Mesendoderm (in vitro differentiated cells): ENCODE measurements at regions not wholly inside any gene's neighbourhood (a gene's known extent, or its start where the extent isn't known, plus 50 kb on each side); places are given as distances from the start of the nearest gene placed in this dataset.

Source experiments
- DNase-seq: peaks from one replicate; pipeline ENCODE4 v3.0.0; 2013
- H2AK5ac ChIP-seq: 2 replicates; pipeline ENCODE4 v1.6.1; 2013; ENCODE audit warnings: low read length, inconsistent platforms
- H2BK120ac ChIP-seq: 2 replicates; pipeline ENCODE4 v1.6.1; 2013; ENCODE audit warnings: low read depth, mild to moderate bottlenecking, low read length, moderate library complexity, mixed read lengths
- H2BK15ac ChIP-seq: replicated peaks from 2 replicates; pipeline ENCODE4 v1.6.1; 2013; ENCODE audit warnings: low read depth, mild to moderate bottlenecking, moderate library complexity
- H2BK5ac ChIP-seq: 2 replicates; pipeline ENCODE4 v1.6.1; 2013; ENCODE audit warnings: low read length, inconsistent platforms
- H3K18ac ChIP-seq: 2 replicates; pipeline ENCODE4 v1.6.1; 2013; ENCODE audit warnings: mild to moderate bottlenecking, low read length, mixed read lengths
- H3K23ac ChIP-seq: one replicate; pipeline ENCODE4 v1.6.1; 2013; ENCODE audit warnings: low read length
- H3K27ac ChIP-seq: 2 replicates; pipeline ENCODE4 v1.5.1; 2013; ENCODE audit warnings: low read depth, mild to moderate bottlenecking, inconsistent platforms, low read length, moderate library complexity
- H3K27me3 ChIP-seq: 2 replicates; pipeline ENCODE4 v1.6.1; 2013; ENCODE audit warnings: low read length, control low read depth, mild to moderate bottlenecking, inconsistent platforms; ENCODE audit not compliant: insufficient read depth, poor library complexity
- H3K36me3 ChIP-seq: 2 replicates; pipeline ENCODE4 v1.6.1; 2013; ENCODE audit warnings: low read length, inconsistent platforms; ENCODE audit not compliant: control insufficient read depth, insufficient read depth
- H3K4ac ChIP-seq: one replicate; pipeline ENCODE4 v1.6.1; 2013; ENCODE audit warnings: low read depth, mild to moderate bottlenecking, low read length, moderate library complexity
- H3K4me1 ChIP-seq: 2 replicates; pipeline ENCODE4 v1.6.1; 2013; ENCODE audit warnings: low read depth, low read length, inconsistent platforms; ENCODE audit not compliant: control insufficient read depth
- H3K4me2 ChIP-seq: 2 replicates; pipeline ENCODE4 v1.6.1; 2013; ENCODE audit warnings: low read length
- H3K4me3 ChIP-seq: 2 replicates; pipeline ENCODE4 v1.5.1; 2013; ENCODE audit warnings: mild to moderate bottlenecking, low read length
- H3K56ac ChIP-seq: one replicate; pipeline ENCODE4 v1.6.1; 2013; ENCODE audit warnings: low read length
- H3K79me1 ChIP-seq: 2 replicates; pipeline ENCODE4 v1.6.1; 2013; ENCODE audit warnings: low read length, inconsistent platforms
- H3K79me2 ChIP-seq: 2 replicates; pipeline ENCODE4 v1.6.1; 2013; ENCODE audit warnings: mild to moderate bottlenecking, low read length; ENCODE audit not compliant: control insufficient read depth, insufficient read depth
- H3K9ac ChIP-seq: 2 replicates; pipeline ENCODE4 v1.6.1; 2013; ENCODE audit warnings: low read length, inconsistent platforms
- H4K5ac ChIP-seq: one replicate; pipeline ENCODE4 v1.6.1; 2013; ENCODE audit warnings: low read length
- H4K8ac ChIP-seq: one replicate; pipeline ENCODE4 v1.6.1; 2013; ENCODE audit warnings: low read depth, mild to moderate bottlenecking, control low read depth, low read length, moderate library complexity
- WGBS: extraction: QIAGEN DNeasy Blood & Tissue Kit; methylation state at CpG from one replicate; pipeline ENCODE4 v1.1.7; 2013; ENCODE audit warnings: low lambda C conversion rate, missing lambda C conversion rate; ENCODE audit not compliant: insufficient coverage; ENCODE audit errors: extremely low coverage; 5-methylcytosine and 5-hydroxymethylcytosine counted together

DNA sequence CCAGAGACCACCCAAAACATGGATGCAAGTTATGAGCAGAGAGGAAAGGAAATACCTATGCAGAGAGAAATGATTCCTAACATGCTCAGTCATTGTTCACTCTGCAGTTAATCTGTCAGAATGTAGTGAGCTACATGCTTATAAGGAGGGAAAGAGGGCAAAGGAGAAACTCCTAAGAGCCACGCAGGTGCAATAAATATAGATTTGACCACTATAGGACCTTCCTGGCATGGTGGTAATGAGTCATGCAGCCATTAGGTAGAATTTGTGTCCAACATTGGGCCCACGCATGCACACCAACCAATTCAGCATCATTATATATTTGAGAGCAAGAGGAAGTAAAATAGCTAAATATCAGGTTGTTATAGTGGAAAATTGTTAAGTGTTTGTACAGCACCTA lies 699.9 kb downstream of the DSC3 start:
- H2BK5ac ChIP-seq = no peak overlapping the region
- H3K36me3 ChIP-seq = no peaks in the 10 kb centered on the region
- H2BK15ac ChIP-seq = no peak overlapping the region
- no peak overlapping the region for H3K4me3 ChIP-seq
- H4K5ac ChIP-seq = no peak overlapping the region
- H3K79me1 ChIP-seq = no peaks in the 10 kb centered on the region
- H3K27me3 ChIP-seq = no peaks in the 10 kb centered on the region
- H3K56ac ChIP-seq = no peak overlapping the region
- H3K79me2 ChIP-seq = no peaks in the 10 kb centered on the region
- no peaks in the 10 kb centered on the region for H3K4me1 ChIP-seq
- no peak overlapping the region for H3K4me2 ChIP-seq
- H3K23ac ChIP-seq = no peak overlapping the region
- H2AK5ac ChIP-seq = no peak overlapping the region
- no peak overlapping the region for H2BK120ac ChIP-seq
- H3K9ac ChIP-seq = no peak overlapping the region
- H3K4ac ChIP-seq = no peak overlapping the region
- WGBS = no CpG with 5 or more reads among the region's 2 CpGs
- DNase-seq = no peak
- H4K8ac ChIP-seq = no peak overlapping the region
- no peak overlapping the region for H3K18ac ChIP-seq
- no peak overlapping the region for H3K27ac ChIP-seq

DNA sequence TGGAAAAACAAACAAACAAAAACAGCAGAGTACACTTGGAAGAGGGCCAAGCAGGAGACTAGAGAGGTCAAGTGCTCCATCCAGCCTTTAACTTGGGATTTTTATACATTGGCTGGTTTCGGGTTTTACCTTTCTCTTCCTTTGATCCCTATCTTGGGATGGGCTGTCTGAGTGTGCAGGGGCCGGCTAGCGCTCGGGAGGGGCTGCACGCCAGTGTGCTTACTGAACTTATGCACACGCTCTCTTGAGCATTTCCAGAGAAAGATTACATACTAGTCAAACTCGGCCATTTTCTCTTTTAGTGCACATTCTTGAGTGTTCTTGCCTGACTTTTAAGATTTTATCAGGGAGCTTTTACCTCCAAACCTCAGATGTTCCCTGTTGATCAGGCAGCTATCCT lies 707.8 kb downstream of the DSC3 start:
- no peak for DNase-seq
- Histone ChIP-seq H3K79me2 (no peaks in the 10 kb centered on the region), H2AK5ac (no peak overlapping the region), H3K18ac (no peak overlapping the region), H3K27me3 (no peaks in the 10 kb centered on the region), H3K4ac (no peak overlapping the region), H3K23ac (no peak overlapping the region), H2BK15ac (no peak overlapping the region), H3K56ac (no peak overlapping the region), H2BK120ac (no peak overlapping the region), H3K27ac (no peak overlapping the region), H3K4me1 (no peaks in the 10 kb centered on the region), H4K5ac (no peak overlapping the region), H4K8ac (no peak overlapping the region), H3K36me3 (no peaks in the 10 kb centered on the region), H3K9ac (no peak overlapping the region), H3K4me2 (no peak overlapping the region), H3K4me3 (no peak overlapping the region), H3K79me1 (no peaks in the 10 kb centered on the region), H2BK5ac (no peak overlapping the region)
- WGBS = no CpG with 5 or more reads among the region's 7 CpGs

DNA sequence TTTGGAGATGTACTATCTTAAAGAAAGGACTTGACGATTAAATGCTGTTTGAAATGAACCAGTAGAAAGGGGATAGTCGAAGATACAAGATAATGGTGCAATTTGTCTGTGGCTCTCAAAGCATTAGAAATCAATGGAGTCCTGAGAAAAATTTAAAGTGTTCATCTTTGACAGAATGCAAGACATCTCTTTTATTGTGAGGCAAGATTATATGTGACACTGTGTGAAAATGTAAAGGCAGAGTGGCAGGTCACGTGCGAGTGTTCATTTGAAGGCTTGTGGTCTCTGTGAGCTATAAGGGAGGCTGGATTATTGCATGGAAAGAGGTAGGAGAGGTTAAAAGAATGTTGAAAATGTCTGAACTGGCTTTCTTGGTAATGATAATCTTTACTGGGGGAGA lies 709.2 kb downstream of the DSC3 start:
- Histone ChIP-seq H2BK15ac (no peak overlapping the region), H3K79me2 (no peaks in the 10 kb centered on the region), H3K27me3 (no peaks in the 10 kb centered on the region), H3K36me3 (no peaks in the 10 kb centered on the region), H2BK120ac (no peak overlapping the region), H3K4ac (no peak overlapping the region), H3K56ac (no peak overlapping the region), H2BK5ac (no peak overlapping the region), H4K5ac (no peak overlapping the region), H2AK5ac (no peak overlapping the region), H3K9ac (no peak overlapping the region), H3K18ac (no peak overlapping the region), H3K4me1 (no peaks in the 10 kb centered on the region), H3K27ac (no peak overlapping the region), H3K23ac (no peak overlapping the region), H3K4me2 (no peak overlapping the region), H3K4me3 (no peak overlapping the region), H3K79me1 (no peaks in the 10 kb centered on the region), H4K8ac (no peak overlapping the region)
- DNase-seq = no peak
- WGBS = no CpG with 5 or more reads among the region's 4 CpGs

DNA sequence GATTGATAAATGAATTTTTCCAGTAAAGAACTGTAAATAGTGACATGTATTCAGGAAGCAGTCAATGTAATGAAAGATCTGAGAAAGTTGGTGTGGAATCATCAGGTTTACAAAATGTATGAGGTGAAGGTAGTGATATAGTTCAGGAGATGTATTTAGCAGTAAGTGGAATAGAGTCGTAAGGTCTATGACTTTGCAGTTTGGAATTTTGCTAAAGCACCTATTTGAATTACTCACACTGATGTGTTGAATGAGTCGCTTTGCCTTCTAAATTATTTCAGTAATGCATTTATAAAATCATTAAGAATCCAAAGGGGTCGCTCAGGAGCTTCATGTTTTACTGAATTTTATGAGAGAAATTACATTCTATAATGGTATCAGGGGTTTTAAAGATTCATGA lies 713.7 kb downstream of the DSC3 start:
- Histone ChIP-seq H3K4me3 (no peak overlapping the region), H3K23ac (no peak overlapping the region), H2BK15ac (no peak overlapping the region), H3K56ac (no peak overlapping the region), H3K9ac (no peak overlapping the region), H3K27me3 (no peaks in the 10 kb centered on the region), H4K8ac (no peak overlapping the region), H3K18ac (no peak overlapping the region), H3K4me1 (no peaks in the 10 kb centered on the region), H3K4me2 (no peak overlapping the region), H4K5ac (no peak overlapping the region), H3K27ac (no peak overlapping the region), H2AK5ac (no peak overlapping the region), H2BK5ac (no peak overlapping the region), H3K36me3 (no peaks in the 10 kb centered on the region), H3K79me2 (no peaks in the 10 kb centered on the region), H3K4ac (no peak overlapping the region), H3K79me1 (no peaks in the 10 kb centered on the region), H2BK120ac (no peak overlapping the region)
- peak; percentile 17 for DNase-seq
- no CpG with 5 or more reads among the region's 3 CpGs for WGBS

DNA sequence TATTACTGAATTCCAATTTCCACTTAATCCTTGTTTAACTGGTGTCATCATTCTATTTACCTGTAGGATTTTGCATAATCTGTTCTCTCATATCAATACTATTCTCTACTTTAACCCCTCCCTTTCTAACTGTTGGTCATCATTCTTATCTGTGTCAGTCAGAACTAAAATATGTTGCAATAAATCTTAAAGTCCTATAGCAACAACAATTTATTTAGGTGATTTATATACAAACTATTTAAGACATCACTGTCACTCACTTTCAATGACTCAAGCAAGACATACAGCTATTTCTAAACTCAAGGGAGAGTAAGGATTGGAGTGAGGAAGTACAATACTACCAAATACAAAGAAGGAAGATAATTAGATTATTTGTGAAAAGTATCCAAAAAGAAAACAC lies 740.4 kb downstream of the DSC3 start:
- no peaks in the 10 kb centered on the region for H3K79me2 ChIP-seq

DNA sequence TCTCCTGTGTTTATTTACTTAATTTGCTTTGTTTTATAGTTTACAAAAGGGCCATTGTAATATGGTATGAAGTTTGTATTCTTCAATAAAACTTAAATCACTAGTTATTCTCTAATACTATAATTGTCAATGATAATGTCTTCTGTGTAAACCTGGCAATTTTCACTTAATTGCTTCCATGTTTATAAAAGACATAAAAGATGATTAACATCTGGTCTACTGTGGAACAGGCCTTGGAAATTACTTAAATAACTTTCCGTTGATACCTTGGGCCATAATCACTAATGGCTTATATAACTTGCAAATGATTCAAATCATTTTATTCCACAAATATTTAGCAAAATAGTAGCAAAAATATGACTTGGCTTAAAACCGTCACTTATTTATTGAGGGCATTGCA lies 743.8 kb downstream of the DSC3 start:
- Histone ChIP-seq H2BK5ac (no peak overlapping the region), H2BK15ac (no peak overlapping the region), H3K27me3 (no peaks in the 10 kb centered on the region), H3K4me3 (no peak overlapping the region), H3K4me1 (no peaks in the 10 kb centered on the region), H3K9ac (no peak overlapping the region), H2AK5ac (no peak overlapping the region), H3K4me2 (no peak overlapping the region), H3K79me1 (no peaks in the 10 kb centered on the region), H4K8ac (no peak overlapping the region), H2BK120ac (no peak overlapping the region), H3K18ac (no peak overlapping the region), H3K4ac (no peak overlapping the region), H3K36me3 (no peaks in the 10 kb centered on the region), H3K56ac (no peak overlapping the region), H3K79me2 (no peaks in the 10 kb centered on the region), H3K23ac (no peak overlapping the region), H4K5ac (no peak overlapping the region), H3K27ac (no peak overlapping the region)
- no CpG with 5 or more reads among the region's 2 CpGs for WGBS
- DNase-seq = no peak

More for the DNA sequence above, 740.4 kb downstream of the DSC3 start:
- Histone ChIP-seq H4K5ac (no peak overlapping the region), H3K4me2 (no peak overlapping the region), H3K36me3 (no peaks in the 10 kb centered on the region), H3K4ac (no peak overlapping the region), H3K27ac (no peak overlapping the region), H3K9ac (no peak overlapping the region), H3K56ac (no peak overlapping the region), H2BK5ac (no peak overlapping the region), H2BK120ac (no peak overlapping the region), H3K4me3 (no peak overlapping the region), H3K23ac (no peak overlapping the region), H2BK15ac (no peak overlapping the region), H3K18ac (no peak overlapping the region), H2AK5ac (no peak overlapping the region), H4K8ac (no peak overlapping the region), H3K27me3 (no peaks in the 10 kb centered on the region), H3K4me1 (no peaks in the 10 kb centered on the region), H3K79me1 (no peaks in the 10 kb centered on the region)
- no peak for DNase-seq
